H1 (cell line): ENCODE measurements at regions not wholly inside any gene's neighbourhood (a gene's known extent, or its start where the extent isn't known, plus 50 kb on each side); places are given as distances from the start of the nearest gene placed in this dataset.

Experiments used
- CTCF ChIA-PET: fragments of 300-600 bp; sonication (Branson Sonifier 250); formaldehyde crosslinking; loops from one replicate; lab custom pipeline; 2021; ENCODE audit not compliant: partially characterized antibody; lab: Charles Lee
- POLR2A ChIA-PET: fragments of 300-600 bp; sonication (Branson Sonifier 250); formaldehyde crosslinking; loops from one replicate; lab custom pipeline; 2021; ENCODE audit warnings: inconsistent platforms; ENCODE audit not compliant: partially characterized antibody; lab: Charles Lee
- DNase-seq, 2 experiments: peaks; one replicate each; pipeline versions ENCODE4 v3.0.0 to v3.0.0-alpha.2; 2010 to 2022; ENCODE audit warnings: low spot score in 2 of 2, low read depth in 1 of 2, mixed read lengths in 1 of 2
- FAIRE-seq: peaks from 2 replicates; lab custom pipeline; 2011; peaks lifted over from hg19 to GRCh38; lab: Jason Lieb, UNC
- H2AFZ ChIP-seq: 2 replicates; pipeline ENCODE4 v1.8.1; 2012; ENCODE audit warnings: low read length, inconsistent platforms
- H2AK5ac ChIP-seq: 2 replicates; pipeline ENCODE4 v1.6.1; 2013; ENCODE audit warnings: low read depth, low read length
- H2BK120ac ChIP-seq: replicated peaks from 2 replicates; pipeline ENCODE3; 2013; ENCODE audit warnings: low read depth, low read length, inconsistent platforms
- H2BK12ac ChIP-seq: 2 replicates; pipeline ENCODE4 v1.6.1; 2013; ENCODE audit warnings: low read depth, low read length
- H2BK15ac ChIP-seq: 2 replicates; pipeline ENCODE4 v1.6.1; 2013; ENCODE audit warnings: low read length
- H2BK20ac ChIP-seq: 2 replicates; pipeline ENCODE4 v1.6.1; 2013; ENCODE audit warnings: low read length
- H2BK5ac ChIP-seq: 2 replicates; pipeline ENCODE4 v1.6.1; 2013; ENCODE audit warnings: low read depth, low read length
- H3K14ac ChIP-seq: 2 replicates; pipeline ENCODE4 v1.6.1; 2013; ENCODE audit warnings: inconsistent platforms; ENCODE audit not compliant: insufficient read length
- H3K18ac ChIP-seq: 2 replicates; pipeline ENCODE4 v1.6.1; 2013; ENCODE audit warnings: low read length; ENCODE audit errors: extremely low read depth
- H3K23ac ChIP-seq: 2 replicates; pipeline ENCODE4 v1.6.1; 2013; ENCODE audit warnings: inconsistent platforms; ENCODE audit not compliant: insufficient read length
- H3K23me2 ChIP-seq: 2 replicates; pipeline ENCODE4 v1.6.1; 2013; ENCODE audit warnings: low read depth, low read length
- H3K27ac ChIP-seq: 2 replicates; pipeline ENCODE4 v1.6.1; 2011; ENCODE audit warnings: low read depth, low read length, inconsistent platforms
- H3K27me3 ChIP-seq, 4 experiments: replicated peaks in 1 of 4; 1 replicate in 1 of 4; 2 replicates in 3 of 4; pipeline versions ENCODE4 v1.6.1 to v1.8.1; 2011 to 2013; ENCODE audit warnings: low read length in 3 of 4, mild to moderate bottlenecking in 3 of 4, inconsistent platforms in 2 of 4, mixed read lengths in 2 of 4, moderate library complexity in 1 of 4; ENCODE audit not compliant: control insufficient read depth in 3 of 4, insufficient read depth in 3 of 4; ENCODE audit errors: extremely low read depth in 1 of 4
- H3K36me3 ChIP-seq, 4 experiments: 2 replicates each; pipeline versions ENCODE4 v1.6.1 to v1.8.1; 2011 to 2013; ENCODE audit warnings: mild to moderate bottlenecking in 4 of 4, low read length in 3 of 4, moderate library complexity in 2 of 4, control low read depth in 1 of 4, inconsistent platforms in 1 of 4; ENCODE audit not compliant: insufficient read depth in 4 of 4, control insufficient read depth in 2 of 4
- H3K4ac ChIP-seq: replicated peaks from 2 replicates; pipeline ENCODE3; 2013; ENCODE audit warnings: low read length, low read depth, mixed read lengths, inconsistent platforms; ENCODE audit not compliant: insufficient read length
- H3K4me1 ChIP-seq, 4 experiments: replicated peaks in 1 of 4; 1 replicate in 1 of 4; 2 replicates in 3 of 4; pipeline versions ENCODE4 v1.6.1 to v1.8.1; 2011 to 2013; ENCODE audit warnings: low read length in 3 of 4, inconsistent platforms in 2 of 4, mixed read lengths in 1 of 4; ENCODE audit not compliant: insufficient read depth in 4 of 4, control insufficient read depth in 3 of 4
- H3K4me2 ChIP-seq, 2 experiments: 2 replicates each; pipeline versions ENCODE4 v1.6.1 to v1.8.1; 2011 to 2013; ENCODE audit warnings: low read depth in 2 of 2, low read length in 2 of 2, control low read depth in 1 of 2, inconsistent platforms in 1 of 2, mild to moderate bottlenecking in 1 of 2; ENCODE audit not compliant: insufficient read depth in 1 of 2
- H3K4me3 ChIP-seq, 4 experiments: fragments of 200-600, 300-600 bp in 1 of 4; sonication (generic), shearing (Covaris generic), sonication (Bioruptor Twin) in 1 of 4; 2 replicates each; pipeline versions ENCODE4 v1.5.1 to v1.8.1; 2011 to 2016; ENCODE audit warnings: low read length in 4 of 4, low read depth in 3 of 4, control low read depth in 2 of 4, inconsistent platforms in 2 of 4, mild to moderate bottlenecking in 2 of 4, mixed read lengths in 1 of 4, moderate library complexity in 1 of 4; ENCODE audit not compliant: insufficient read depth in 2 of 4; ENCODE audit errors: extremely low read depth in 1 of 4
- H3K56ac ChIP-seq: replicated peaks from 2 replicates; pipeline ENCODE3; 2013; ENCODE audit warnings: low read depth, mild to moderate bottlenecking, mixed read lengths, low read length, inconsistent platforms; ENCODE audit not compliant: insufficient read length
- H3K79me1 ChIP-seq: 2 replicates; pipeline ENCODE4 v1.6.1; 2013; ENCODE audit warnings: low read depth, low read length, control low read depth
- H3K79me2 ChIP-seq, 2 experiments: 2 replicates each; pipeline versions ENCODE4 v1.6.1 to v1.8.1; 2012 to 2013; ENCODE audit warnings: low read length in 2 of 2, mild to moderate bottlenecking in 2 of 2, inconsistent platforms in 1 of 2; ENCODE audit not compliant: insufficient read depth in 2 of 2, control insufficient read depth in 1 of 2
- H3K9ac ChIP-seq, 4 experiments: replicated peaks in 1 of 4; 1 replicate in 1 of 4; 2 replicates in 3 of 4; pipeline versions ENCODE4 v1.6.1 to v1.8.1; 2011 to 2013; ENCODE audit warnings: low read depth in 3 of 4, low read length in 3 of 4, control low read depth in 2 of 4, mild to moderate bottlenecking in 2 of 4, moderate library complexity in 2 of 4, inconsistent platforms in 1 of 4; ENCODE audit errors: extremely low read depth in 1 of 4
- H3K9me3 ChIP-seq, 2 experiments: 2 replicates each; pipeline versions ENCODE4 v1.6.1 to v1.8.1; 2012 to 2013; ENCODE audit warnings: mild to moderate bottlenecking in 2 of 2, moderate library complexity in 2 of 2, control low read depth in 1 of 2, inconsistent platforms in 1 of 2, low read depth in 1 of 2, low read length in 1 of 2, mixed read lengths in 1 of 2; ENCODE audit not compliant: insufficient read depth in 2 of 2
- H4K20me1 ChIP-seq, 2 experiments: replicated peaks in 1 of 2; 2 replicates each; pipeline versions ENCODE3 to v1.8.1; 2011 to 2013; ENCODE audit warnings: inconsistent platforms in 2 of 2, low read length in 2 of 2, mild to moderate bottlenecking in 1 of 2; ENCODE audit not compliant: insufficient read depth in 2 of 2, control insufficient read depth in 1 of 2
- H4K5ac ChIP-seq: 2 replicates; pipeline ENCODE4 v1.6.1; 2013; ENCODE audit warnings: low read length, low read depth, mixed read lengths, inconsistent platforms; ENCODE audit not compliant: insufficient read length
- H4K8ac ChIP-seq: 2 replicates; pipeline ENCODE4 v1.8.0; 2013; ENCODE audit warnings: mild to moderate bottlenecking, moderate library complexity, low read length, inconsistent platforms; ENCODE audit not compliant: insufficient read depth; ENCODE audit errors: extremely low read depth
- H4K91ac ChIP-seq: replicated peaks from 2 replicates; pipeline ENCODE3; 2013; ENCODE audit warnings: low read length, mixed read lengths, inconsistent platforms; ENCODE audit not compliant: insufficient read length
- ATF2 ChIP-seq: IDR thresholded peaks from 2 replicates; pipeline ENCODE4 v1.6.1; 2012; ENCODE audit warnings: low read length, inconsistent platforms
- CHD2 ChIP-seq: IDR thresholded peaks from 2 replicates; pipeline ENCODE4 v1.6.1; 2012; ENCODE audit warnings: low read length, improper control_type of control experiment
- CREB1 ChIP-seq: IDR thresholded peaks from 2 replicates; pipeline ENCODE4 v1.6.1; 2012; ENCODE audit warnings: inconsistent platforms
- EZH2 ChIP-seq: fragments of 200-600 bp; sonication (generic); IDR thresholded peaks from 2 replicates; pipeline ENCODE4 v1.7.1; 2012; ENCODE audit warnings: low read depth, mild to moderate bottlenecking, moderate library complexity, low read length, inconsistent platforms; ENCODE audit not compliant: severe bottlenecking
- HDAC2 ChIP-seq, 2 experiments: fragments of 300-600 bp in 1 of 2; sonication (generic) in 1 of 2; IDR thresholded peaks; 2 replicates each; pipeline ENCODE4 v1.6.1; 2011 to 2012; ENCODE audit warnings: low read depth in 2 of 2, low read length in 2 of 2, mild to moderate bottlenecking in 2 of 2, moderate library complexity in 2 of 2, borderline replicate concordance in 1 of 2, inconsistent platforms in 1 of 2
- HDAC6 ChIP-seq: IDR thresholded peaks from one replicate; pipeline ENCODE4 v1.7.1; 2012; ENCODE audit warnings: low read depth, mild to moderate bottlenecking, inconsistent platforms, low read length, moderate library complexity
- POU5F1 ChIP-seq: IDR thresholded peaks from 2 replicates; pipeline ENCODE4 v1.6.1; 2011; ENCODE audit warnings: low read depth, mild to moderate bottlenecking, low read length, moderate library complexity
- RBBP5 ChIP-seq: IDR thresholded peaks from 2 replicates; pipeline ENCODE4 v1.7.1; 2012; ENCODE audit warnings: low read depth, mild to moderate bottlenecking, inconsistent platforms, low read length, moderate library complexity, borderline replicate concordance
- SAP30 ChIP-seq: fragments of 300-600 bp; sonication (generic); IDR thresholded peaks from 2 replicates; pipeline ENCODE4 v1.7.1; 2012; ENCODE audit warnings: low read length, moderate library complexity, mild to moderate bottlenecking, inconsistent platforms; ENCODE audit not compliant: insufficient read depth, insufficient replicate concordance
- SRF ChIP-seq: IDR thresholded peaks from 2 replicates; pipeline ENCODE4 v1.6.1; 2011; ENCODE audit warnings: mild to moderate bottlenecking, low read depth, low read length, moderate library complexity
- USF2 ChIP-seq: IDR thresholded peaks from 2 replicates; pipeline ENCODE4 v1.6.1; 2011; ENCODE audit warnings: low read length, improper control_type of control experiment
- ZNF274 ChIP-seq: IDR thresholded peaks from 2 replicates; pipeline ENCODE4 v1.7.0; 2012; ENCODE audit warnings: low read length, borderline replicate concordance; ENCODE audit errors: extremely low read depth
- WGBS, 2 experiments: shearing (Covaris generic) in 1 of 2; methylation state at CpG; one replicate each; pipeline versions ENCODE4 v1.1.6 to v1.1.7; 2013 to 2015; ENCODE audit warnings: low lambda C conversion rate in 2 of 2, mixed read lengths in 2 of 2, inconsistent platforms in 1 of 2, low coverage in 1 of 2, missing lambda C conversion rate in 1 of 2; ENCODE audit not compliant: insufficient replicate concordance in 2 of 2, insufficient coverage in 1 of 2, insufficient read length in 1 of 2; ENCODE audit errors: extremely low coverage in 1 of 2, missing lambda C conversion rate in 1 of 2; 5-methylcytosine and 5-hydroxymethylcytosine counted together

- POLR2A ChIA-PET = no interaction called here
- H2BK15ac ChIP-seq = no peak overlapping the region
- H2BK12ac ChIP-seq = no peak overlapping the region
- H3K4me3 ChIP-seq = no peak overlapping the region
- DNase-seq = no peak
- no peak overlapping the region for H2AFZ ChIP-seq
- H3K9ac ChIP-seq = no peak overlapping the region
- H3K36me3 ChIP-seq = no peaks in the 10 kb centered on the region
- H4K8ac ChIP-seq = no peak overlapping the region
- no peak overlapping the region for H2BK5ac ChIP-seq
- H3K27me3 ChIP-seq = no peaks in the 10 kb centered on the region; a peak in 1 of 7 replicates
- H3K4ac ChIP-seq = no peak overlapping the region
- no peak overlapping the region for H3K14ac ChIP-seq
- no peaks in the 10 kb centered on the region for H3K23me2 ChIP-seq
- WGBS, 2 experiments = 89% methylated on average over 7 of the region's 7 CpGs; no CpG with 5 or more reads in 1 of the 2 experiments
- H3K23ac ChIP-seq = no peak overlapping the region
- H3K79me1 ChIP-seq = no peaks in the 10 kb centered on the region
- H4K91ac ChIP-seq = no peak overlapping the region
- no peak overlapping the region for H3K27ac ChIP-seq
- H3K4me2 ChIP-seq = no peak overlapping the region
- H3K9me3 ChIP-seq = no peaks in the 10 kb centered on the region
- H3K18ac ChIP-seq = no peak overlapping the region
- no peak overlapping the region for H3K56ac ChIP-seq
- CTCF ChIA-PET = interaction anchor here (1.2 kb wide), 1 partner anchor 152 kb away, joined by 3 read pairs; no protein-coding TSS in a partner anchor
- FAIRE-seq = no peak
- H2AK5ac ChIP-seq = no peak overlapping the region
- H4K20me1 ChIP-seq = no peaks in the 10 kb centered on the region
- H2BK20ac ChIP-seq = no peak overlapping the region
- no peak overlapping the region for H2BK120ac ChIP-seq
- no peak overlapping the region for H4K5ac ChIP-seq
- peaks cover 0 to 2% (median 0%) of the 10 kb centered on the region in 4 experiments; a peak in 1 of 7 replicates for H3K4me1 ChIP-seq
- H3K79me2 ChIP-seq = no peaks in the 10 kb centered on the region
- TF ChIP-seq EZH2 (no peak), ZNF274 (no peak), CHD2 (no peak), HDAC6 (no peak), HDAC2 (IDR thresholded peaks at IDR 0.05; ENCODE audit: borderline replicate concordance in 1 of 2, low read depth in 2 of 2, low read length in 2 of 2) (no peak), SRF (no peak), SAP30 (no peak), RBBP5 (no peak), USF2 (no peak), ATF2 (no peak), CREB1 (no peak), POU5F1 (no peak)
These were observed 1017.0 kb downstream of the TBC1D22A start for GRCh38 chr22:47779474-47779873.
